Activated CD4-positive, CD25-positive, alpha-beta regulatory T cell treated with anti-CD3 and anti-CD28 coated beads, Interleukin-2, amount 50 U/mL, for 16 hours (primary cell): ENCODE measurements at regions not wholly inside any gene's neighbourhood (a gene's known extent, or its start where the extent isn't known, plus 50 kb on each side); places are given as distances from the start of the nearest gene placed in this dataset.

Source experiments
- DNase-seq: peaks from one replicate; pipeline ENCODE4 v3.0.0-alpha.2; 2020; ENCODE audit warnings: low read depth, low spot score

GRCh38 chr13:34459856-34460255 lies 482.2 kb upstream of the NBEA start:
- DNase-seq, result no peak

DNA sequence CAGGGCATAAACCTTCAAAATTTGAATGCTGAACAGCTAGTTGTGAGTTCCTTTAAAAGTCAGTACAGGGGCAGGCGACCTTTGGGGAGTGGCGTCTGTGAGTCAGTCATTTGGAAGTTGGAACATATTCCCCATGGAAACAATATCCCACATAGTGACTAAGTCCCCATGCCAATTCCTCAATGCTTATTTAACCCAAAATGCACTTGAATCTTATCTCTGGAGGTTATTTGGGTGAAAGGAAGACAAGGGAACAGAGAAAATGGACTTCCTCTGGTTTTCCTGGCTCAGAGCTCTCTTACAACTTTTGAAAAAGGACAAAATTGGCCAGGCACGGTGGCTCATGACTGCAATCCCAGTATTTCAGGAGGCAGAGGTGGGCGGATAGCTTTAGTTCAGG lies 479.2 kb upstream of the NBEA start:
- DNase-seq, result no peak

DNA sequence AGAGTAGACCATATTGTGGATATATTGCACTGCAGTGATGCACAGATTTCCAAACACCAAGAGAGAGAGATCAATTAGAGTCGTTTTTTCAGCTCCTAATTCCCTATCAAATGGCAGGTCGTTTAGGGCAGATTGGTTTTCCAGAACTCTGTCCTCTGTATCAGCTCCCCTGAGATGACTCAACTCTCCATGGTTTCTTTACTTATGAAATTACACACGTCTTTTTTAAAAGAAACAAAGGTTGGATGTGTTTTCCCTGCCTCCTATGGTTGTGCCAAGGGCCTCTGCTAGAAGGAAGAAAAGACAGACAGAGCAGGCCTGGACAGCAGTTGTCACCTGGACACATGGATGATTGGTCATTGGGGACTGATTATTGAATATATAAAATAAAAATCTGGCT lies 478.1 kb upstream of the NBEA start:
- no peak for DNase-seq

GRCh38 chr13:34465423-34465922 lies 476.6 kb upstream of the NBEA start:
- DNase-seq, result no peak

- no peak for DNase-seq
Measured at GRCh38 chr13:34466301-34466700, 475.8 kb upstream of the NBEA start.

DNA sequence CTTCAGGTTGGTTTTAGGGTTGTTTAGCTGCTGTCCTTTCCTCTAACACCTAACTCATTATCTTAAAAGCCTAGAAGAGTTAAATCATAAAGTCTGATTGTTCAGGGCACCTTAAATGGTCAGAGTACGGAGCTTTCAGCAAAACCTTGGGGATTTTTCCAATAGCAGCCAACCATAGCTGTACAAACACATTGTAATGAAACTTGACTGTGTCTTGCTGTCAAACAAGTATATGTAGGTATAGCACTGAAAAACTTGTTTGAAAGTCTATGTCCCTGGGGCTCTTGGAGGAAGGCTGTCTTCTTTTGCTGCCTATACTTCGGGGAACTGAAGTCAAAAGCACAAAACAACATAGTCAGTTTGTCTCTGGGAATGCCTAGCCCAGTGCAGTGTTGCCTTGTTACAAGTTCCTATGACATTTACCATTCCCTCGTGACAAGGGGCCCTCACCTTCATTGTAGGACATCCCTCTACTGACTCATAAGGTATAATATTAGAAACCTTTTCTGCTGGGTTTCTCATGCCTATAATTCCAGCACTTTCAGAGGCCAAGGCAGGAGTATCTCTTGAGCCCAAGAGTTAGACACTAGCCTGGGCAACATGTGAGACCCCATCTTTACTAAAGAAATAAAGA lies 474.5 kb upstream of the NBEA start:
- no peak for DNase-seq

DNA sequence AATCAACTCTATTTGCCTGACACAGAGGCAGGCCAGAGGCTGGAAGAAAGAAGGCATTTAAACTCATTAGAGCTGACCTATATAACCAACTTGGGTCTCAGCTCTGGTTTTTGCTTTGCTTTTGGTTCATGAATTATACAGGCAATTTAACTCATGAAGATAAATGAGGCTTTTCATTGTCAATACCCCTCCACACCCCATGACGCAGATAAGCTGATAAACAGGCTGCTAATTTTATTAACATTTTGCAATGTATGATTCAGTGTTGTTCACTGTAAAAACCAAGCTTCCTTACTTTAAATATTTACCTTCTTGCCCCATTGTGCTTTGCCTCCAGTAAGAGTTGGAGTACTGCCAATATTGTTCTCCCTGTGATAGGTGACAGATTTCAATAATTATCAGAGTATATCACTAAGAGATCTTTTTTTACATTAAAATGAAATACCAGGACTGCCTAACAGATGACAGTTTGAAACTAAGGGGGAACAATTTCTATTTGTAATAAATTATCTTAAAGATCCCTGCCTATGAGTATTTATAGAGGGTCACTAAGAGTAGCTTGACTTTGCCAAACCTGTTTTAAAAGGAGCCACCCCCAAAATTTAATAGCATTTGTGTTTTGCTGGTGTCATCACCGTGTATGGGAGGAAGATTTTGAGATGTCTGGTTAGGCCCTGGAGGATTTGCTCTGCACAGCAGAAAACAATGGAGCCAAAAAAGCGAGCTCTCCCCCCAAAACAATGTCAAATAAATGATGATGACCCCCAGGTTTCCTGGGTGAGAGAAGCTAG lies 472.7 kb upstream of the NBEA start:
- DNase-seq, result no peak

DNA sequence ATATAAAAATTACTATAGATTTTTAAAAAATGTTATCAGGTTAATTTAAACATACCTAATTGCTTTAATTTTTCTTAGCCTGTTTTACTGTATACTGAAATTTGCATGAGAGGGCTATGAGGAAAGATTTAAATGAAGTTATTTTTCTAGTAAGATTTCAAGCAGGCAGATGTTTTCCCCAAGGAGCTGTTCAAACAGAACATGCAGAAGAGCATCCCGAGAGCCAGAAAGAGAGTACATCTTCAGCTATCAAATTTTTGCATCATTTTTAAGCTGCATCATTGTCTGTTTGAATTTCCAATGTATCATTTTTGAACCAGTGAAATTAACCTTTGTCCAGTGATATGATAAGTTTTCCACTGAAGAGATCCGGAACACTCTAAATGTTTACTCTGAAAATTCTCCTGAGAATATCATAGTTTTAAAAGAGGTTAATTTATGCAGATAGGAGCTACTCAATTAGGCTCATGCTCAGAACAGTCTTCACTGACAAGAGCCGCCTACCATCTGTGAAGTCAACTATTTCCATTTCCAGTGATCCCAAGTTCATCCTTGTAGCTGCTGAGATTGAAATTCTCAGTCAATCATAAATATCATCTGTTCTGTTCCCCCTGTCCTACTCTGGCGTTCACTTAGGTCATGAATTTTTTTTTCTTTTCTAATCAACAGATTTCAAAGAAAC lies 467.7 kb upstream of the NBEA start:
- no peak for DNase-seq

DNA sequence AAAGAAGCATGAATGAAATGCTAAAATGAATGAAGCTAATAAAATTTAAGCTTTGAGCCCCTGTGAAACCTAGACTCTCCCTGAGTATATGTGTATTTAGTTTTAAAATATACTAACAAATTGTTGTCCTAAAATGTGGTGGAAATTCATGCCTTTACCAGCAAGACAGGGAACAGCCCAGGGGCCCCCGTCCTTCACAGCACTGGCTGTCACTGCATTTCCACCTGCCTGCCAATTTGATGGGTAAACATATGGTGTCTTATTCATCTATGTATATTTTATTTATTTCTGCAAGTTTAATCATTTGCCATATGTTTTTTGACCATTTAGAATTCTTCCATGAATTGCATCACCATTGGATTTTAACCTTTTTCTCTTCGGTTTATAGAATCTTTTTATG lies 463.7 kb upstream of the NBEA start:
- DNase-seq, result no peak

- no peak for DNase-seq
Measured at GRCh38 chr13:34502011-34502410, 440.1 kb upstream of the NBEA start.

DNA sequence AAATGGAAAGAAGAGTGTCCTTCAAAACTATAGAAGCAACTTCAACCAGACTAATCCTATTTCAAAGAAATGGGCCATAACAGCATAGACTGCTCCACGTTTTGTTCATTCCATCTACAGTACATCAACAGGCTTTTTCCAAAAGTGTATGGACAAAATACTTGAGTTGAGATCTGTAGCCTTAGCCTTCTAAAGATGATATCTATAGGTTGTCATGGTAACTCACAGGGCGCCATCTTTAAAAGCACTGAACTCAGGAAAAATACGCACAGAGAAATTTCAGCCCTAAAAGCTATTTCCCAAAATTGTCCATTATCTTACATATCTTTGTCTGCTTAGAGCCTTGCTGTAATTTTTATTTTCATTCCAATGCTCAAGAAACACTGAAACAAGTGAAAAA lies 439.4 kb upstream of the NBEA start:
- no peak for DNase-seq

- no peak for DNase-seq
Measured at GRCh38 chr13:34506796-34507195, 435.3 kb upstream of the NBEA start.

DNA sequence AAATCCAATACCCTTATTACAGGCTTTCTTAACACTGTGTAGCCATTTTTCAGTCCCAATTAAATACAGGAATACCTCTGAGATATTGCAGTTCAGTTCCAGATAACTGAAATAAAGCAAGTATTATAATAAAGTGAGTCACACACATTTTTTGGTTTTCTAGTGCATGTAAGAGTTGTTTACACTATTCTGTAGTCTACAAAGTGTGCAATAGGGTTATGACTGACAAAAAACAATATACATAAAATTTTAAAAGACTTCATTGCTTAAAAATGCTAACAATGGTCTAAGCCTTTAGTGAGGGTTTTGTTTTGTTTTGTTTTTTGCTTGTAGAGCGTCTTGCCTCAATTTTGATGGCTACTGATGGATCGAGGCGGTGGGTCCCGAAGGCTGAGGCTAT lies 434.4 kb upstream of the NBEA start:
- DNase-seq, result no peak

- no peak for DNase-seq
Measured at GRCh38 chr13:34512817-34513216, 429.3 kb upstream of the NBEA start.

- no peak for DNase-seq
Measured at GRCh38 chr13:34513526-34513925, 428.5 kb upstream of the NBEA start.

DNA sequence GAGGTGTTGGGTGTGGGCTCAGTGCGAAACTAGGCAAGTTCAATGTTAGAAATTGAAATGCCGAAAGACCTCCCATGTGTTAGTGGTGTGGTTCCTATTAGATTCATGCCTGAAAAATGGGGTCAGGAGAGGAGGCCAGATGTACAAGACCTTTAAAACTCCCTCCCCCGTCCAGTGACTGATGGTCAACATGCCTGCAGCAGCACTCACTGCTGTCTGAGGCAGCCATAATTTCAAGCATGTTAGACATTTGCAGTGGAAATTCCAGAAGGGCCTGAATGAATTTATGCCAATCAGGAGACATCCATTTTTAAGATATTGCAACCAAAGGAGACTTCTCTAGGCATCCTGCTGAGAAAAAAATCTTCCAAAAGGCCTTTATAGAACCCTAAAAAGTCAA lies 426.9 kb upstream of the NBEA start:
- DNase-seq, result no peak

- DNase-seq, result no peak
Measured at GRCh38 chr13:34521171-34521570, 420.9 kb upstream of the NBEA start.

GRCh38 chr13:34522808-34523207 lies 419.3 kb upstream of the NBEA start:
- no peak for DNase-seq

- DNase-seq, result no peak
Measured at GRCh38 chr13:34523406-34523805, 418.7 kb upstream of the NBEA start.

DNA sequence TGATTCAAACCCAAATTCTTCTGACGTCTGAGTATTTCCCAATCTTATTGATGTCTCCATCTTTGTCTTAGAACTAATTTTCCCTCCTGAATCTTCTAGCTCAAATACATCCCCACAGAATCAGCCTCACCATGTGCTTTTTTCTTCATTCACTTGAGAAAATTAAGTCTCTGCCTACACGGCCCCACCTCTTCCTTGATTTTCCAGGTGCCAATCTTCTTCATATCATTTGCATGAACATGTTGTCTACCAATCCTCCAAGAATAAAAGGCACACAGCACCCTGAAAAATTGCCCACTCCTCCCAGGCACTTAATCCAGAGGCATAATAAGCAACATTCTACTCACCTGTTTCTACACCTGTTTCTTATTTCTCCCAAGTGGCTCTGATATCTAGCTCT lies 408.1 kb upstream of the NBEA start:
- no peak for DNase-seq

DNA sequence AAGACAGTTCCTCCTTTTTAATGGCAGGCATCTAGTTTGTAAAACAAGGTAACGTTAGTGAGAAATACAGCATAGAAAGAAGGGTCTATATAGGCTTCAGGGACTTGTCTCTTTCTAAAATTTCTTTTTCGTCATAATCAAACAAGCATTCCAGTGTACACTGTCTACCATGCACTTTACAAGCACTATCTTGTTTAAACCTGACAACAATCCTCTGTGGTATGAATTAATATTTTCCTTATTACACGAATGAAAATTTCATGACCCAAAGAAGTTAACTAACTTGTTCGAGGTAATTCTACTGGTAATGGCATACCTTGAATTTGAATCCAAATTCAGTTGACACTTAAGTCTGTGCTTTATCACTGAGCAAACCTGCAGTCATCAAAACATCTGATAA lies 399.7 kb upstream of the NBEA start:
- DNase-seq, result no peak

DNA sequence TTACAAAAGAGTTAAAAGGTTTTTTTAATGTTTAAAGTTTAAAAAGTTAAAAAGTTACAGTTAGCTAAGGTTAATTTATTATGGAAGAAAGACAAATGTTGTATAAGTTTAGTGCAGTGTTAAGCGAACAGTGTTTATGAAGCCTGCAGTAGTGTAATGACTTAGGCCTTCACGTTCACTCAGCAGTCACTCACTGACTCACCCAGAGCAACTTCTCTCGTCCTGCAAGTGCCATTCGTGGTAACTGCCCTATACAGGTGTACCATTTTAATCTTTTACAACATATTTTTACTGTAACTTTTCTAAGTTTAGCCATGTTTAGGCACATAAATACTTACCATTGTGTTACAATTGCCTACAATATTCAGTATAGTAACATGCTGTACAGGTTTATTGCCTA lies 398.2 kb upstream of the NBEA start:
- DNase-seq, result no peak

DNA sequence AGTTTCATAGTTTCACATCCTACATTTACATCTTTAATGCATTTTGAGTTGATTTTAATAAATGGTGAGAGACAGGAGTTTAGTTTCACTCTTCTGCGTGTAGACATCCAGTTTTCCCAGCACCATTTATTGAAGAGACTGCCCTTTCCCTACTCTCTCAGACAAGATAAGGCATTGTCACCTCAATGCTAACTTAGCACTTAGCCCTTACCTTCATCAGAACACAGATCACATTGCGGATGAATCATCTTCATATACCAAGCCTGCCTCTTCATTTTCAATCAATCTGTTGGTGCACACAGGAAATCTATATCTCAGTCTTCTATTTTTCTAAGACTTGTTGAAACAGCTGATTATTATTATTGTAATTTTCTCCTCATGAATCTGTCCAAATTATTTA lies 396.6 kb upstream of the NBEA start:
- no peak for DNase-seq
